ENCODE measurements at regions not wholly inside any gene's neighbourhood (a gene's known extent, or its start where the extent isn't known, plus 50 kb on each side); places are given as distances from the start of the nearest gene placed in this dataset.

DNA sequence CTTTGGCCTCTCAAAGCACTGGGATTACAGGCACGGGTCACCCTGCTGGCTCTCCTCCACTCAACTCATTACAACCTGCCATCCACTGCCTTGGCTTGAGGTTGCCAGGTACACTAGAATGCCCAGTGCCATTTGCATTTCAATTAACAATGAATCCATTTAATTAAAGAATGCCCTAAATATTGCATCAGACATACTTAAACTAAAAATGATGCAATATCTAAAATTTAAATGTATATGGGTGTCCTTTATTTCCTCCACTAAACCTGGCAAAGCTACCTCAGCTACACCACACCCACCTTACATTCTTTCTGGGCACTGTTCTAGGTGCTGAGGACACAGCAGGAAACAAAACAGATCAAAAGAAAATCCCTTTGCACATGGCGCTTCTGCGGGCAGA lies 382.2 kb upstream of the ZFHX3 start:
- no peak overlapping the region for H3K27ac Mint-ChIP-seq
- H3K4me3 Mint-ChIP-seq, result no peak overlapping the region
- H3K27me3 Mint-ChIP-seq, result no peaks in the 10 kb centered on the region
- Histone ChIP-seq H3K4me1 (ENCODE audit: insufficient read depth, low read length) (no peaks in the 10 kb centered on the region), H3K27ac (ENCODE audit: low read depth, low read length) (no peak overlapping the region), H3K9me3 (ENCODE audit: control insufficient read depth in 1 of 2, low read length in 2 of 2) (no peaks in the 10 kb centered on the region), H3K36me3 (ENCODE audit: insufficient read depth, low read length) (no peaks in the 10 kb centered on the region), H3K4me3 (ENCODE audit: low read length in 2 of 2) (no peak overlapping the region), H3K27me3 (ENCODE audit: insufficient read depth, low read length) (no peaks in the 10 kb centered on the region)
- CTCF ChIA-PET (ENCODE audit: partially characterized antibody), result no interaction called here
- H3K9me3 Mint-ChIP-seq, result peaks cover 0 to 7% (median 1%) of the 10 kb centered on the region in 8 donors
- intact Hi-C loops (cut with micrococcal nuclease), result no loop called here
- no peak for DNase-seq
- no peaks in the 10 kb centered on the region for H3K36me3 Mint-ChIP-seq
- POLR2A ChIA-PET (ENCODE audit: partially characterized antibody), result no interaction called here
- no peaks in the 10 kb centered on the region for H3K4me1 Mint-ChIP-seq

DNA sequence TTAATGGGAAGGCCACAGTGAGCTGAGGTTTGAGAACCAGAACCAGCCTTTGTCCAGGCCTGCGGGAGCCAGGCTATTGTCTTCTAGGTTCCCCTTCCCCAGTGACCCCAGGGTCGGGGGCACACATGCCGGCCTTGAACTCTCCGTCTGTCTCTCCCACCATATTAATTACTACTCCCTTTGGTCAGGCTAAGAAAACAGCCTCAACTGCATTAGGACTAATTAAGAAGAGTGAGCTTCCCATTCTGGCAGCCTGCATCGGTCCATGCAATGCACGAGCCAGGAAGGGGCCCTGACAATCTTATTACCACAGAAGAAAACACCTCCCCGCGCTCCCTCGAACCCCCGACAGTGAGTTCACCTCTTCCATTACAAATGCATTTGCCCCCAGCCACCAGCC lies 380.2 kb upstream of the ZFHX3 start:
- H3K9me3 ChIP-seq (ENCODE audit: control insufficient read depth in 1 of 2, low read length in 2 of 2), result no peaks in the 10 kb centered on the region
- H3K27ac Mint-ChIP-seq, result no peak overlapping the region
- H3K4me1 ChIP-seq (ENCODE audit: insufficient read depth, low read length), result no peaks in the 10 kb centered on the region
- intact Hi-C loops (cut with micrococcal nuclease), result no loop called here
- no peak overlapping the region for H3K27ac ChIP-seq (ENCODE audit: low read depth, low read length)
- no peaks in the 10 kb centered on the region for H3K36me3 Mint-ChIP-seq
- POLR2A ChIA-PET (ENCODE audit: partially characterized antibody), result no interaction called here
- H3K4me3 Mint-ChIP-seq, result no peak overlapping the region
- CTCF ChIA-PET (ENCODE audit: partially characterized antibody), result no interaction called here
- no peaks in the 10 kb centered on the region for H3K4me1 Mint-ChIP-seq
- no peak overlapping the region for H3K4me3 ChIP-seq (ENCODE audit: low read length in 2 of 2)
- H3K9me3 Mint-ChIP-seq, result peaks cover 0 to 7% (median 0%) of the 10 kb centered on the region in 8 donors
- no peak for DNase-seq
- H3K36me3 ChIP-seq (ENCODE audit: insufficient read depth, low read length), result no peaks in the 10 kb centered on the region
- H3K27me3 ChIP-seq (ENCODE audit: insufficient read depth, low read length), result no peaks in the 10 kb centered on the region
- H3K27me3 Mint-ChIP-seq, result no peaks in the 10 kb centered on the region

DNA sequence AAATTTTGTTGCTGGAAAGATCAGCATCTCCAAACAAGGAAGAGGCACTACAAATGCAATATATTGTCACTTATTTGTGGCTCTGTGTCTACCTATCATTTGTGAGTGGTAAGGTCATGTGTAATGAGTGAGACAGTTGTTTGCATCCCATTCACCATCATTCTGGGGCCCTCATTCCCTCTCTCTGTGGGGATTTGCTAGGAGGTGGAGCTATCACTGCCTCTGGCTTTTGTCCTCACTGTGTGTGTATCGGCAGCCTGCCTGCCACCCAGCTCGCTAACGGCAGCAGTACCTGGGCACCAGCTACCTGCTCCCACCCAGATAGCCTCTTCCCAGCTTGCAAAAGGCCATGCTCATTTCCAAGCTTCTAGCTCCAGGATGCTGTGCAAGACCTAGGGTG lies 379.2 kb upstream of the ZFHX3 start:
- Mint-ChIP-seq H3K36me3 (no peaks in the 10 kb centered on the region), H3K4me1 (no peaks in the 10 kb centered on the region), H3K9me3 (peaks cover 0 to 7% (median 0%) of the 10 kb centered on the region in 8 donors), H3K4me3 (no peak overlapping the region), H3K27ac (no peak overlapping the region), H3K27me3 (no peaks in the 10 kb centered on the region)
- Histone ChIP-seq H3K27ac (ENCODE audit: low read depth, low read length) (no peak overlapping the region), H3K4me1 (ENCODE audit: insufficient read depth, low read length) (no peaks in the 10 kb centered on the region), H3K4me3 (ENCODE audit: low read length in 2 of 2) (no peak overlapping the region), H3K9me3 (ENCODE audit: control insufficient read depth in 1 of 2, low read length in 2 of 2) (no peaks in the 10 kb centered on the region), H3K27me3 (ENCODE audit: insufficient read depth, low read length) (no peaks in the 10 kb centered on the region), H3K36me3 (ENCODE audit: insufficient read depth, low read length) (no peaks in the 10 kb centered on the region)
- DNase-seq, result no peak
- ChIA-PET POLR2A (ENCODE audit: partially characterized antibody) (no interaction called here), CTCF (ENCODE audit: partially characterized antibody) (no interaction called here)
- intact Hi-C loops (cut with micrococcal nuclease), result no loop called here

DNA sequence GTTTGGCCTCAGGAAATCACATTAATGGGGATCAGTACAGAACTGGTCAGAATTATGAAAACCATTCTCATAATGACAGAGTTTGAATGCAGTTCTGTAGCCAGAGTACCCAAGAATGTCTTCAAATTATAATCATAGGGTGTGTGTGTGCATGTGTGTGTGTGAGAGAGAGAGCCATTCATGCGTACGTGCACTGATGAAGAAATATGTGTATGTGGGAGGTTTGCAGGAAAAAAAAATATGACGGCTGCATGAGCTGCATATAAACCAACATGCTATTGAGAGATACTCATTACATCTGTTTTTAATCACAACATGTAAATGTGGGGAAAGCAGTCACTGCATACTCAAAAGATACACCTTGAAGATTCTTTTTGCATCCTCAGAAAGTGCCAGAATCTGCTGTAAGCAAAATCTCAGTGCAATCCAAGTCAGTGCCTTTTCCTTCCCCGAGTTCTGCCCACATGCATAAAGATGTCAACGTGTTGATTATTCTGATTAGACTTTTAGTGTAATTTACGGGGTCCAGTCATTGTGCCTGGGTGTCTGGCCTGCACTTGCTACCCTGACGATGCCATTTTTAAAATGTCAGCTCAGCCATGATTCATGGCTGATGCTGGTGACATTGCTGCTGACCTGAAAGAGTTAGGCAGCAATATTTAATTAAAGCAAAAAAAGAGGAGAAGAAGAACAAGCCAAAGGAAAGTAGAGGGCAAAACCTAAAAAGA lies 378.7 kb upstream of the ZFHX3 start:
- intact Hi-C loops (cut with micrococcal nuclease), result no loop called here

DNA sequence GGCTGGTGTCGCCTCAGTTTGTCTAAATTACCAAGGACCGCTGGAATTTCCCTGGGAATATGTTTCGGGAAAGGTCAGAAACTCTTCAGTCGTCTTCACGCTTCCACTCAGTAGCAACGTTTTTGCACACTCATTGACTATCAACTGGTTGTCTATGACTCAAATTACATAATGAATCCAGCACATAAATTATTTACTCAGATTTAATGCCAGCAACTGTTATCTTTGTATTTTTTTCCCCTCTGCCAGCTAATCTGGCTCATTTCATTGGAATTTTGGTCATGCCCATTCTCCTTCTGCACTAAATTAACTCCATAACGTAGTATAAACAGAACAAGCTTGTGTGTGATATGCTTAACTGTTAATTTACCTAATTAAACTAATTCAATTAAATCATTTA lies 372.7 kb upstream of the ZFHX3 start:
- Mint-ChIP-seq H3K36me3 (no peaks in the 10 kb centered on the region), H3K9me3 (peaks cover 0 to 4% (median 0%) of the 10 kb centered on the region in 8 donors), H3K4me3 (no peak overlapping the region), H3K27ac (no peak overlapping the region), H3K27me3 (no peaks in the 10 kb centered on the region), H3K4me1 (no peaks in the 10 kb centered on the region)
- DNase-seq, result no peak
- CTCF ChIA-PET (ENCODE audit: partially characterized antibody), result no interaction called here
- Histone ChIP-seq H3K9me3 (ENCODE audit: control insufficient read depth in 1 of 2, low read length in 2 of 2) (no peaks in the 10 kb centered on the region), H3K27me3 (ENCODE audit: insufficient read depth, low read length) (no peaks in the 10 kb centered on the region), H3K27ac (ENCODE audit: low read depth, low read length) (no peak overlapping the region), H3K4me3 (ENCODE audit: low read length in 2 of 2) (no peak overlapping the region), H3K36me3 (ENCODE audit: insufficient read depth, low read length) (no peaks in the 10 kb centered on the region), H3K4me1 (ENCODE audit: insufficient read depth, low read length) (no peaks in the 10 kb centered on the region)
- intact Hi-C loops (cut with micrococcal nuclease), result no loop called here
- POLR2A ChIA-PET (ENCODE audit: partially characterized antibody), result no interaction called here

More for the DNA sequence above, 378.7 kb upstream of the ZFHX3 start:
- ChIA-PET POLR2A (ENCODE audit: partially characterized antibody) (no interaction called here), CTCF (ENCODE audit: partially characterized antibody) (no interaction called here)
- no peaks in the 10 kb centered on the region for H3K27me3 ChIP-seq (ENCODE audit: insufficient read depth, low read length)
- H3K4me1 ChIP-seq (ENCODE audit: insufficient read depth, low read length), result no peaks in the 10 kb centered on the region
- H3K27ac ChIP-seq (ENCODE audit: low read depth, low read length), result no peak overlapping the region
- H3K4me3 ChIP-seq (ENCODE audit: low read length in 2 of 2), result no peak overlapping the region
- no peak for DNase-seq
- H3K9me3 ChIP-seq (ENCODE audit: control insufficient read depth in 1 of 2, low read length in 2 of 2), result no peaks in the 10 kb centered on the region
- no peaks in the 10 kb centered on the region for H3K4me1 Mint-ChIP-seq
- H3K36me3 ChIP-seq (ENCODE audit: insufficient read depth, low read length), result no peaks in the 10 kb centered on the region
- H3K27me3 Mint-ChIP-seq, result no peaks in the 10 kb centered on the region
- no peak overlapping the region for H3K4me3 Mint-ChIP-seq
- peaks cover 0 to 7% (median 0%) of the 10 kb centered on the region in 8 donors for H3K9me3 Mint-ChIP-seq
- no peak overlapping the region for H3K27ac Mint-ChIP-seq
- H3K36me3 Mint-ChIP-seq, result no peaks in the 10 kb centered on the region

DNA sequence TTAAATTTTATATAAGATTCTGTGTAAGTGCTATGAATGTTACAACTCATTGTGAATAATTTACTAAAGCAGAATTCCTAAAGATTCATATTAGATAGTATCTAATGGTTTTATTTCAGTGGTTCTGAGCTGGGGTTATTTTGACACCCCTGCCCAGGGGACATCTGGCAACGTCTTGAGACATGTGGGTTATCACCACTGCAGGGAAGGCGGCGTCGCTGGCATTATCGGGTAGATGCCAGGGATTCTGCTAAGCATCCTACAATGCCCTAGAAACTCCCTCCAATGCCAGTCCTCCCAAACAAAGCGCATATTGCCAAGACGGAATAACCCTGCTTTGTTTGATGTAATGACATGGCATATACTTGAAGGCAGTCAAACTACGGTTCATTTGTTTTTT lies 372.3 kb upstream of the ZFHX3 start:
- Mint-ChIP-seq H3K27me3 (no peaks in the 10 kb centered on the region), H3K9me3 (peaks cover 0 to 5% (median under 1%) of the 10 kb centered on the region in 8 donors), H3K4me3 (no peak overlapping the region), H3K4me1 (no peaks in the 10 kb centered on the region), H3K27ac (no peak overlapping the region), H3K36me3 (no peaks in the 10 kb centered on the region)
- Histone ChIP-seq H3K9me3 (ENCODE audit: control insufficient read depth in 1 of 2, low read length in 2 of 2) (no peaks in the 10 kb centered on the region), H3K4me1 (ENCODE audit: insufficient read depth, low read length) (no peaks in the 10 kb centered on the region), H3K4me3 (ENCODE audit: low read length in 2 of 2) (no peak overlapping the region), H3K27me3 (ENCODE audit: insufficient read depth, low read length) (no peaks in the 10 kb centered on the region), H3K36me3 (ENCODE audit: insufficient read depth, low read length) (no peaks in the 10 kb centered on the region), H3K27ac (ENCODE audit: low read depth, low read length) (no peak overlapping the region)
- ChIA-PET POLR2A (ENCODE audit: partially characterized antibody) (no interaction called here), CTCF (ENCODE audit: partially characterized antibody) (no interaction called here)
- intact Hi-C loops (cut with micrococcal nuclease), result no loop called here
- no peak for DNase-seq

DNA sequence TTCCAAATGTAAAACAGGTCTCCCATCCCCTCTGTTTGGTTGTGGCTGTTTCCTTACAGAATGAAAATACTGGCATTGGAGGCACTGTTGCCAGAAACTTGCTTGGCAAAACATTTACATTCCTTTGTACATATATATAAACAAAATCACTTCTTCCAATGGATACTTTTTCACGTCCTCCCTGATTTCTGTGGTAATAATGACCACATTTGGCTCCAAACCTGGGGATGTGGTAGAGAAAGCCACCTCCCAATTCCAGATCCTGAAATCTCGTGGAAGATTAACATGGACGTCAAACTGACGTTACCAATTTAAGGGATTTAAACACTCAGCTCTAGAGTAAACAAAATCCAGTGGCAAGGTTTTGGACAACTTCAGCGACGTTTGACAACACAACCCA lies 370.8 kb upstream of the ZFHX3 start:
- intact Hi-C loops (cut with micrococcal nuclease), result no loop called here
- Histone ChIP-seq H3K4me1 (ENCODE audit: insufficient read depth, low read length) (no peaks in the 10 kb centered on the region), H3K4me3 (ENCODE audit: low read length in 2 of 2) (no peak overlapping the region), H3K27me3 (ENCODE audit: insufficient read depth, low read length) (no peaks in the 10 kb centered on the region), H3K27ac (ENCODE audit: low read depth, low read length) (no peak overlapping the region), H3K9me3 (ENCODE audit: control insufficient read depth in 1 of 2, low read length in 2 of 2) (no peaks in the 10 kb centered on the region), H3K36me3 (ENCODE audit: insufficient read depth, low read length) (no peaks in the 10 kb centered on the region)
- H3K4me3 Mint-ChIP-seq, result no peak overlapping the region
- POLR2A ChIA-PET (ENCODE audit: partially characterized antibody), result no interaction called here
- no peaks in the 10 kb centered on the region for H3K27me3 Mint-ChIP-seq
- DNase-seq, result no peak
- CTCF ChIA-PET (ENCODE audit: partially characterized antibody), result no interaction called here
- H3K36me3 Mint-ChIP-seq, result no peaks in the 10 kb centered on the region
- H3K27ac Mint-ChIP-seq, result no peak overlapping the region
- peaks cover 0 to 5% (median under 1%) of the 10 kb centered on the region in 8 donors for H3K9me3 Mint-ChIP-seq
- H3K4me1 Mint-ChIP-seq, result no peaks in the 10 kb centered on the region

DNA sequence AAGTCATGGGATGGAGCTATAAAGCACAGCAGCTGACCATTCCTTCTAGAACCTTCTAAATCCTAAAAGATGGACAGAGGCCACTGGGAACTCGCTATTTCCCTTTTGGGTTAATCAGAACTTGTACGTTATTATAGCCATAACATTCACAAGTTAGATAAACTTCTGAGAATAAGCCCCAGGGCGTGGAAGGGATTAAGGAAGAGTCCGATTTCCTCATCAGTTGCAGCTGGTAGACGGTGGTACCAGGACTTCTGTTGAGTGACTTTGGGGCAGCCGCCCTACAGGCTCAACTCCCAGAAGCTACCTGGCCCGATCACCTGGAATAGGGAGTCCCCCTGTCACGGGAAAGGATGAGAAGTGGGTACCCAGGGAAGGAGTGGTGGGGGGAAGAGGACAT lies 370.1 kb upstream of the ZFHX3 start:
- Histone ChIP-seq H3K27me3 (ENCODE audit: insufficient read depth, low read length) (no peaks in the 10 kb centered on the region), H3K9me3 (ENCODE audit: control insufficient read depth in 1 of 2, low read length in 2 of 2) (no peaks in the 10 kb centered on the region), H3K4me1 (ENCODE audit: insufficient read depth, low read length) (no peaks in the 10 kb centered on the region), H3K27ac (ENCODE audit: low read depth, low read length) (no peak overlapping the region), H3K4me3 (ENCODE audit: low read length in 2 of 2) (no peak overlapping the region), H3K36me3 (ENCODE audit: insufficient read depth, low read length) (no peaks in the 10 kb centered on the region)
- H3K36me3 Mint-ChIP-seq, result no peaks in the 10 kb centered on the region
- intact Hi-C loops (cut with micrococcal nuclease), result no loop called here
- H3K4me3 Mint-ChIP-seq, result no peak overlapping the region
- peaks cover 0 to 5% (median under 1%) of the 10 kb centered on the region in 8 donors for H3K9me3 Mint-ChIP-seq
- H3K27ac Mint-ChIP-seq, result no peak overlapping the region
- H3K27me3 Mint-ChIP-seq, result no peaks in the 10 kb centered on the region
- no peak for DNase-seq
- POLR2A ChIA-PET (ENCODE audit: partially characterized antibody), result no interaction called here
- no peaks in the 10 kb centered on the region for H3K4me1 Mint-ChIP-seq
- CTCF ChIA-PET (ENCODE audit: partially characterized antibody), result no interaction called here
